Tibial nerve (tissue), 4 donors: ENCODE measurements at regions not wholly inside any gene's neighbourhood (a gene's known extent, or its start where the extent isn't known, plus 50 kb on each side); places are given as distances from the start of the nearest gene placed in this dataset.

Experiments
- DNase-seq, 2 donors: peaks; one replicate each; pipeline ENCODE4 v3.0.0-alpha.2; 2019; ENCODE audit warnings: low spot score in 2 of 2
- H3K27ac ChIP-seq, 4 donors: fragments of 200-600 bp; sonication (generic) in 3 of 4; one replicate each; pipeline ENCODE4 v1.5.1; 2017 to 2019; ENCODE audit warnings: mild to moderate bottlenecking in 1 of 4
- H3K27me3 ChIP-seq, 2 donors: fragments of 200-600 bp; sonication (generic) in 1 of 2; one replicate each; pipeline versions ENCODE4 v1.5.1 to v1.6.0; 2017 to 2019
- H3K36me3 ChIP-seq, 3 donors: fragments of 200-600 bp; sonication (generic); one replicate each; pipeline ENCODE4 v1.5.1; 2018 to 2019
- H3K4me1 ChIP-seq, 4 donors: fragments of 200-600 bp; sonication (generic) in 3 of 4; one replicate each; pipeline ENCODE4 v1.5.1; 2017 to 2019
- H3K4me3 ChIP-seq, 4 donors: fragments of 200-600 bp; sonication (generic) in 3 of 4; one replicate each; pipeline ENCODE4 v1.5.1; 2017 to 2019; ENCODE audit warnings: mild to moderate bottlenecking in 1 of 4, moderate library complexity in 1 of 4
- H3K9me3 ChIP-seq, 4 donors: fragments of 200-600 bp; sonication (generic) in 3 of 4; one replicate each; pipeline ENCODE4 v1.5.1; 2017 to 2019
- CTCF ChIP-seq, 5 experiments: fragments of 200-600 bp in 3 of 5; fragments of 450-650 bp in 2 of 5; sonication (generic) in 3 of 5; IDR thresholded peaks; one replicate each; pipeline ENCODE4 v1.5.1; 2016 to 2019; ENCODE audit warnings: antibody characterized with exemption in 5 of 5, mild to moderate bottlenecking in 3 of 5, moderate library complexity in 2 of 5
- EP300 ChIP-seq, 2 donors: sonication (generic); formaldehyde crosslinking; IDR thresholded peaks; one replicate each; pipeline ENCODE4 v1.6.1; 2017; ENCODE audit warnings: antibody characterized with exemption in 2 of 2, mild to moderate bottlenecking in 1 of 2
- POLR2A ChIP-seq, 2 donors: fragments of 450-650 bp; IDR thresholded peaks; one replicate each; pipeline ENCODE4 v1.6.1; 2017; ENCODE audit warnings: antibody characterized with exemption in 2 of 2, mild to moderate bottlenecking in 2 of 2, moderate library complexity in 2 of 2
- WGBS, 2 donors: methylation state at CpG; one replicate each; pipeline ENCODE4 v1.1.5; 2018; 5-methylcytosine and 5-hydroxymethylcytosine counted together

DNA sequence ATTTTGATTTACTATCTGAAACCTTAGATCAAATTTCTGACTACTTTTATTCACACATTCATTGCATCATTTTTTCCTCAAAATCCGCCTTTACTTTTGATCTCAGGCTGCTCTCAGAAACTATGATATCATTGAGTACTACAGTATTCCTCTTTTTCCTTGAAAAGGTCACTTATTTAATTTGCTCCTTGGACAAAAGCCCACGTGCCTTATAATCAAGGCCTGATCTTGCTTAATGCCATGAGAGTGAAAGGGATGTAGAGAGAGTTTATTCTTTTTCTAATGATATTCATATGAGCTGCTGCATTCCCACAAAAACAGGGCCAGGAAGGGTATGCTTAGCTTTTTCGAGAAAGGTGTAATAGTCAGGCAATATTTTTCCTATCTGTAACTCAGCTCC lies 327.0 kb downstream of the ETS1 start:
- 37 to 38% methylated on average over 3 of the region's 3 CpGs for WGBS, 2 donors

GRCh38 chr11:128259816-128260215 lies 327.5 kb downstream of the ETS1 start:
- no peaks in the 10 kb centered on the region for H3K9me3 ChIP-seq
- WGBS, 2 donors, result 65 to 77% methylated on average over 1 of the region's 1 CpG
- no peak overlapping the region for H3K27ac ChIP-seq
- no peaks in the 10 kb centered on the region for H3K36me3 ChIP-seq
- no peak overlapping the region for H3K4me3 ChIP-seq
- TF ChIP-seq EP300 (IDR thresholded peaks at IDR 0.05) (no peak), CTCF (IDR thresholded peaks at IDR 0.05) (no peak), POLR2A (IDR thresholded peaks at IDR 0.05) (no peak)
- DNase-seq, result no peak
- H3K27me3 ChIP-seq, result no peaks in the 10 kb centered on the region
- peaks cover 0 to 5% (median 0%) of the 10 kb centered on the region in 4 donors for H3K4me1 ChIP-seq

More for the DNA sequence above, 327.0 kb downstream of the ETS1 start:
- no peak overlapping the region for H3K4me3 ChIP-seq
- H3K4me1 ChIP-seq, result peaks cover 0 to 5% (median 0%) of the 10 kb centered on the region in 4 donors
- H3K36me3 ChIP-seq, result no peaks in the 10 kb centered on the region
- no peaks in the 10 kb centered on the region for H3K9me3 ChIP-seq
- H3K27ac ChIP-seq, result no peak overlapping the region
- no peak for DNase-seq
- H3K27me3 ChIP-seq, result no peaks in the 10 kb centered on the region
- no peak for TF ChIP-seq POLR2A (IDR thresholded peaks at IDR 0.05)
- no peak for TF ChIP-seq EP300 (IDR thresholded peaks at IDR 0.05)
- no peak for TF ChIP-seq CTCF (IDR thresholded peaks at IDR 0.05)

DNA sequence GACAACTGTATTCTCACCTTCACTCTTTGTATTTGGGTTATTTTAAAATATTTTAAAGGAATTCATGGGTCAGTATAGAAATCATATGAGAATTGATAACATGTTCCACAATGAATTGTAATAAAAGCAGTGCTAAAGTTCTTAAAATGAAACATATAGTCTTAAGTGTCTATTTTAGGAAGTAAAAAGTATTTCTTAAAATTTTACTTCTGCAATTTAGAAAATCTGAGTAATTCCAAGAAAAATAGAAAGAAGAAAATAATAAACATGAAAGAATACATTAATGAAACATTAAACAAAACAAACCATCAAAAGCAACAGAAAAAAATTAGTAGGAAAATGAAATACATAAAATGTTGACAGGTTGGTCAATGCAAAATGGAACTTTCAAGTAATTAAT lies 332.4 kb downstream of the ETS1 start:
- no peak overlapping the region for H3K27ac ChIP-seq
- H3K4me3 ChIP-seq, result no peak overlapping the region
- TF ChIP-seq CTCF (IDR thresholded peaks at IDR 0.05) (no peak), POLR2A (IDR thresholded peaks at IDR 0.05) (no peak), EP300 (IDR thresholded peaks at IDR 0.05) (no peak)
- no peak for DNase-seq
- H3K36me3 ChIP-seq, result no peaks in the 10 kb centered on the region
- no peaks in the 10 kb centered on the region for H3K9me3 ChIP-seq
- no peaks in the 10 kb centered on the region for H3K27me3 ChIP-seq
- H3K4me1 ChIP-seq, result no peaks in the 10 kb centered on the region

DNA sequence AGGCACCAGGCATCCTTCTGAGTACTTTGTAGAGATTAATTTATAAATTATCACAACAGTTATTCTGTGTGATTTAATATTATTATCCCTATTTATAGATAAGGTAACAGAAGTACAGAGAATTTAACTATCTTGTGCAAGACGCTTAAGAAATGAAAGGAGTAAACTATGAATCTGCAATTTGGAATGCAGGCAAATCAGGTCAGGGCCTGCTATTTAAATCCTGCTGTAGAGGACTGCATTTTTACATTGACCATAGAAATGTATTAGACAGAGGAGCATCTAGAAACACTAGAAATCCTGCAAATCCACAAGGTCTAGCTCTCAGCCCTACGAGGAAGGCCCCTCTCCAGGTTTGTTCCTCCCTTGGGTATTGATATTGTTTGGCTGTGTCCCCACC lies 336.2 kb downstream of the ETS1 start:
- Histone ChIP-seq H3K27ac (no peak overlapping the region), H3K36me3 (no peaks in the 10 kb centered on the region), H3K9me3 (no peaks in the 10 kb centered on the region), H3K4me1 (peaks cover 0 to 12% (median 0%) of the 10 kb centered on the region in 4 donors), H3K27me3 (no peaks in the 10 kb centered on the region), H3K4me3 (no peak overlapping the region)
- no peak for TF ChIP-seq CTCF (IDR thresholded peaks at IDR 0.05)
- no peak for TF ChIP-seq POLR2A (IDR thresholded peaks at IDR 0.05)
- TF ChIP-seq EP300 (IDR thresholded peaks at IDR 0.05), result no peak
- WGBS, 2 donors, result 71 to 82% methylated on average over 2 of the region's 2 CpGs
- no peak for DNase-seq

DNA sequence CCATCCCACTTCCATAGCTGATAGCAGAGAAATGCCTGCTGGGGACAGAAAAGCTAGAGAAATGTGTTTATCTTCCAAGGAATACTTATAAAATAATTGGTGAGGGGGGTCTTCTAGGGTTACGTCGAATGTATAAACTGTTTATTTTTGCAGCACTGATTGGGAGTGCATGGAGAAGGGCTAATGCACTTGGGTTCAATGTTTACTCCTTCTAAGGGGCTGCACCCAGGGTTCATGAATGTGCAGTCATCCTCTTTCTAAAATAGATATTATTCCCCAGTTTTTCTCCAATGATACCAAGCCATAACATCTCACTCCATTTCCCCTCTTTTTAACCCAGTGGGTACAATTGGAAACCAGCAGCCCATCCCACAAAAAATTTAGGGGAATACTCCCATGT lies 336.9 kb downstream of the ETS1 start:
- TF ChIP-seq EP300 (IDR thresholded peaks at IDR 0.05) (no peak), CTCF (IDR thresholded peaks at IDR 0.05) (no peak), POLR2A (IDR thresholded peaks at IDR 0.05) (no peak)
- 88 to 89% methylated on average over 2 of the region's 2 CpGs for WGBS, 2 donors
- DNase-seq, result no peak

More for the DNA sequence above, 336.9 kb downstream of the ETS1 start:
- Histone ChIP-seq H3K36me3 (no peaks in the 10 kb centered on the region), H3K9me3 (no peaks in the 10 kb centered on the region), H3K4me1 (peaks cover 0 to 12% (median 0%) of the 10 kb centered on the region in 4 donors), H3K27ac (no peak overlapping the region), H3K4me3 (no peak overlapping the region), H3K27me3 (no peaks in the 10 kb centered on the region)
